Choroid plexus epithelial cell (primary cell): ENCODE measurements at regions not wholly inside any gene's neighbourhood (a gene's known extent, or its start where the extent isn't known, plus 50 kb on each side); places are given as distances from the start of the nearest gene placed in this dataset.

Experiments
- DNase-seq: peaks from one replicate; pipeline ENCODE4 v3.0.0-alpha.2; 2010; ENCODE audit warnings: low read depth
- H3K4me3 ChIP-seq: 2 replicates; pipeline ENCODE4 v1.5.1; 2011; ENCODE audit warnings: low read depth, mild to moderate bottlenecking, control low read depth, low read length, moderate library complexity
- TF ChIP-seq, protein P1 (sequence below): conservative IDR thresholded peaks from 2 replicates; pipeline ENCODE4 v1.5.1; 2011; ENCODE audit warnings: low read depth, mild to moderate bottlenecking, control low read depth, inconsistent platforms, low read length, moderate library complexity

DNA sequence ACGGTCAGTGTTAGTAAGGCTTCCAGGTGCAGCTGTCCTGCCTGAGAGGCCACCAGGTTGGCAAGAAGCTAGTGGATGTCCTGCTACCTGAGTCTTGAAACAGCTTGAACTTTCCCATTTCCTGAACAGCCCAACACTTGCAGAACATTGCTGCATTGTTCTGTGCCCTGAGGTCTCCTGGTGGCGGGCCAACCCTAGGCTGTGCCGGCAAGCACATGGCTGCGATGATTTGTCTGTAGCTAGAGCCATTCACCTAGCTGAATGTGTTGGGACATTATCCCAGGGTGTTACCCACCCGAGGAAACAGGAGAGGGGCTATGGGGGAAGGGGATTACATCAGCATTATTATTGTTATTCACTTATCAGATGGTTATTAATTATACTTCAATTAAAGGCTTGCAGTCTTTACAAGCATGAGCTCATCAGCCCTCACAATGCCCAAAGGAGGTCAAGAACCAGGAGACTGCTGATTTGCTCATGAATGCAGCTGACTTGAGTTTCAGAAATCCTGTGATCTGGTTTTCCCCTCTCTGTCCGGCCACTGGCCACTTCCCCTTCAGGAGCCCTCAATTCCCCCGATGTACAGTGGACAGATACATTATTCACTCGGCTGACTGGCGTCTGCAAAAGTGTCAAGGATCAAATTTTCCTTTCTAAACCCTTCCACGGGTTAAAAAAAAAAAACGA lies 187.6 kb upstream of the TSC22D1 start:
- DNase-seq = peak; percentile 30
- TF ChIP-seq, protein P1, sequence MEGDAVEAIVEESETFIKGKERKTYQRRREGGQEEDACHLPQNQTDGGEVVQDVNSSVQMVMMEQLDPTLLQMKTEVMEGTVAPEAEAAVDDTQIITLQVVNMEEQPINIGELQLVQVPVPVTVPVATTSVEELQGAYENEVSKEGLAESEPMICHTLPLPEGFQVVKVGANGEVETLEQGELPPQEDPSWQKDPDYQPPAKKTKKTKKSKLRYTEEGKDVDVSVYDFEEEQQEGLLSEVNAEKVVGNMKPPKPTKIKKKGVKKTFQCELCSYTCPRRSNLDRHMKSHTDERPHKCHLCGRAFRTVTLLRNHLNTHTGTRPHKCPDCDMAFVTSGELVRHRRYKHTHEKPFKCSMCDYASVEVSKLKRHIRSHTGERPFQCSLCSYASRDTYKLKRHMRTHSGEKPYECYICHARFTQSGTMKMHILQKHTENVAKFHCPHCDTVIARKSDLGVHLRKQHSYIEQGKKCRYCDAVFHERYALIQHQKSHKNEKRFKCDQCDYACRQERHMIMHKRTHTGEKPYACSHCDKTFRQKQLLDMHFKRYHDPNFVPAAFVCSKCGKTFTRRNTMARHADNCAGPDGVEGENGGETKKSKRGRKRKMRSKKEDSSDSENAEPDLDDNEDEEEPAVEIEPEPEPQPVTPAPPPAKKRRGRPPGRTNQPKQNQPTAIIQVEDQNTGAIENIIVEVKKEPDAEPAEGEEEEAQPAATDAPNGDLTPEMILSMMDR = no peak
- no peak overlapping the region for H3K4me3 ChIP-seq

DNA sequence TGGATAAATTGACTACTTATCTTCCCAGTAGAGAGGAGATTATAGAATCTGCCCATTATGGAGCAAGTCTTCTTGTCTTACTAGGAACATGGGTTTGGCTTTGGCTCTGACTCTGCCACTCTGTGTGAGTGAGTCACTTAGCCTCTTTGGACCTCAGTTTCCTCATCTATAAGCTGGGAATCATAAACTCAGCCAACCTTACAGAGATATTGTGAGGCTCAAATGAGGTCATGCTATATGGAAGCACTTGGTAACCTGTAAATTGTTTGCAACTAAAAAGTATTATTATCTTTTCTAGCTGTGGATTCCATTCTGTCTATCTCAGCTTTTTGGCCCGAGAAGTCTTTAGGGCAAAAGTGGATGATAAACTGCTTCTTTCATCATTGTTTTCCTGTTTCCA lies 186.8 kb upstream of the TSC22D1 start:
- TF ChIP-seq, protein P1 = no peak
- no peak overlapping the region for H3K4me3 ChIP-seq
- DNase-seq = no peak

DNA sequence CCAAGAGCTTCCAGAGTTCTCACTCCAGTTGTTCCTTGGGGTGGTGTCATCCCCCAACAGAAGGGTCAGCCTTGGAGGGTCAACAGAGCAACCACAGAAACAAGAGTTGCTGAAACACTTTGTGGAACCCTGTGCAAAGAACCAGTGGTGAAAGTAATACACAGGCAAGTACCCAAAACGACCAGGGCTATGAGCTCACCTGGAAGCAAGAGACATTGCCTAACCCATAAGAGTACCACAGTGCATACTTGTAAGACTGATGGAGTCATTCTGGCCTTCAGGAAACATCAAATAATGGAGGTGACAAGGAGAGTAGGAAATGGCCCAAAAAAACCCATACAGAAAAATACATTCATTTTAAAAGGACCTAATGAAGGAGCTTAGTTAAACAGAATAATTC lies 184.3 kb upstream of the TSC22D1 start:
- TF ChIP-seq, protein P1 = no peak
- no peak overlapping the region for H3K4me3 ChIP-seq
- no peak for DNase-seq

DNA sequence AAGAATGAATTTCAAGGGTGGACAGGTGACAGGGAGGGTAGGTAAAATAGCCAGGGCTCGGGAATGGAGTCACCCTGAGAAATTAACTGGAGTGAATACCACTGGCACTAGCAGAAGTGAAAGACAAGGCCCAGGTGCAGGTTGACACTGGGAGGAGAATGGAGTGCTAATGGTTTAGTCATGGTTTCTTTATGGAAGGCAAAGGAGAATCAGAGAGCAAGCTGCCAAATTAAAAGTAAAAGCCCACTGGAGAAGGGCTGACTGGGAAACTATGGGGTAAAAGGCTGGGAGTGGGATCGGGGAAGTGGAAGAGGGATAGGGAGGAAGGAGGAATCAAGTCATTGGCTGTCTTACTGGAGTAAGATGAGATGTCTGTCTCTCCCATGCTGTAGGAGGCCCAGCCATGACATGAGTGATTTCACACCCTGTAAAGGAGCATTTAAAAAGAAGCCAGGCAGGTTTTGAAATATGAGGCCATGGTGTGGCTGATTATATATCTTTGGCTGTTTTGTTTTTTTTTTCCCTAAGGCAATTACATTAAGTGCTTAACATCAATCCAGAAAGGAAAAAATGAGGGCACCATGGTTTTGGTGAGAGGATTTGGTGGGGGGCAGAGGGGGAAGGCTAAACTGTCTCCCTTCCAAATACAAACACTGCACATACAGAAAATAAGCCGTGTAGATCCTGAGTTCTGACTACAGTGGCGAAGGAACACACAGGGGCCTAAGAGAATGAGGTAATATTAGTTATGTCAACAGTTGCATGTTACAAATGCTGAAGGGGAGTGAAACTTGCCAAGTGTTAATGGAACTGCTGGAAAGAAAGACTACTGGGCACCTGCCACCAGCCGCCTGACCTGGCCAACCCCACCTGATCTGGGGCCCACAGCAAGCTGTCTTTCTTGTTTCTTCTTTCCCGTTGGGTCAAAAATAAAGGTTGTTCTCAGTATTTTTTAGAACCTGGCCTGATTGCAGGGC lies 183.5 kb upstream of the TSC22D1 start:
- H3K4me3 ChIP-seq = no peak overlapping the region
- DNase-seq = peak; percentile 52
- TF ChIP-seq, protein P1 = no peak

DNA sequence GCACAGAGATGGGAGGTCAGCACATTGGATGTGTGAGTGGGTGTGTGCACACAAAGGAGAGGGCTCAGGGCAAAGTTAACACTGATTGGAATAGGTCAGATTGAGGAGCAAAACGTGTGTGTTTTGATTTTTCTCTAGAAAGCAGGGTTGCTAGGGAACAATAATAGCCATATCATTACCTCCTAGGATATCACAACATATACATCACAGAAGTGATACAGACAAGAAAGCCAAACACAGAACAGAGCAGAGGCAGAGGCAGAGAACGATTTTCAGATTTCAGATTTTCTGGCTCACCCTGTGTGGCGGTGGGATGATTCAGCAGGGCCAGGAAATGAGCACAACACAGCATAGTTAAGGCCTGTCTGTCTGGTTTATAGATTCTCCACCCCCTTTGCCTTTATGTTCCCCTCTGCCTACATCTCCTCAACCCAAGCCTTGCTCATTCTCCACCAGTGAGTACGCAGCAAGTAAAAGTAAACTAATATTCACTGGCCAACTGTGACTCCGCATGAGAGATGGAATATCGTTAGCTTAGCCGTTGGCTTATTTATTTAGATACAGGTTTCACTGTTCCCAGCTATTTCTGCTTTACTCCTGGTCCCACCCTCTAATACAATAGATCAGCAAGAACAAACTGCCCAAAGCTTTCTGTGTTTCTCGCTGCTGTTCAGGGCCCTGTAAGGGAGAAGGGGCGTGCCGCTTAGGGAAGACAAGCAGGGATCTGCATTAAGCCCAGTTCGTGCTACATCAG lies 182.7 kb upstream of the TSC22D1 start:
- no peak overlapping the region for H3K4me3 ChIP-seq
- TF ChIP-seq, protein P1 = no peak
- DNase-seq = peak; percentile 92

DNA sequence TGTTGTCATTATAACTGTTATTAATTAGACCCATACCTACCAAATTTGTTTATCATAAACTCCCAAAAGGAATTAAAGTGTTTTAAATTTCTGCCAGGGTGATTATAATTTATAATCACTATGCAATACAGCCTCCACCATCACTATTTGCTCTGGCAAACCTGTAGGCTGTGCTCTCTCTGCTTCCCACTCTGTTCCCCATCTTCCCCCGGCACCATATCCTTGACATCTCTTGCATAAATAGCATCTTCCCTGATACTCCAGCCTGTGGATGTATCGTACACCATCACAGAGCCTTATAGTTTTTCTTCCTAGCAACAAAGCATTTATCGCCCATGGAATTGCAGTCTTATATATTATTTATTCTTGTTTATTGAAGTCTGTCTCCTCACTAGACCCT lies 181.5 kb upstream of the TSC22D1 start:
- no peak for DNase-seq
- no peak overlapping the region for H3K4me3 ChIP-seq
- TF ChIP-seq, protein P1 = no peak
